Vagina (tissue), 2 donors: ENCODE measurements at regions not wholly inside any gene's neighbourhood (a gene's known extent, or its start where the extent isn't known, plus 50 kb on each side); places are given as distances from the start of the nearest gene placed in this dataset.

Source experiments
- CTCF ChIP-seq, 3 experiments: fragments of 450-650 bp in 2 of 3; fragments of 200-600 bp in 1 of 3; sonication (generic) in 1 of 3; IDR thresholded peaks; one replicate each; pipeline ENCODE4 v1.5.1; 2017 to 2019; ENCODE audit warnings: antibody characterized with exemption in 3 of 3, mild to moderate bottlenecking in 2 of 3, moderate library complexity in 2 of 3
- POLR2A ChIP-seq, 2 donors: fragments of 450-650 bp; IDR thresholded peaks; one replicate each; pipeline ENCODE4 v1.6.1; 2017; ENCODE audit warnings: antibody characterized with exemption in 2 of 2, mild to moderate bottlenecking in 2 of 2, moderate library complexity in 2 of 2
- POLR2AphosphoS5 ChIP-seq, 2 donors: sonication (generic); formaldehyde crosslinking; IDR thresholded peaks; one replicate each; pipeline ENCODE4 v1.9.0; 2017; ENCODE audit warnings: antibody characterized with exemption in 2 of 2, mild to moderate bottlenecking in 2 of 2, low read depth in 1 of 2; ENCODE audit not compliant: insufficient read depth in 1 of 2

GRCh38 chr20:8943631-8944030 is 125.3 kb upstream of the PLCB4 start:
- TF ChIP-seq CTCF (IDR thresholded peaks at IDR 0.05) (no peak), POLR2AphosphoS5 (IDR thresholded peaks at IDR 0.05; ENCODE audit: insufficient read depth in 1 of 2, low read depth in 1 of 2) (no peak), POLR2A (IDR thresholded peaks at IDR 0.05) (no peak)
